Activated effector memory CD4-positive, alpha-beta T cell treated with Interleukin-2 at 50 U/mL for 16 hours (primary cell): ENCODE measurements at regions not wholly inside any gene's neighbourhood (a gene's known extent, or its start where the extent isn't known, plus 50 kb on each side); places are given as distances from the start of the nearest gene placed in this dataset.
"Not testable (repeated sequence)": the region's sequence is repeated elsewhere in the genome, so short reads cannot be mapped to it uniquely, and the experiment has no call there.

Experiments used
- DNase-seq: peaks from one replicate; pipeline ENCODE4 v3.0.0-alpha.2; 2020

DNA sequence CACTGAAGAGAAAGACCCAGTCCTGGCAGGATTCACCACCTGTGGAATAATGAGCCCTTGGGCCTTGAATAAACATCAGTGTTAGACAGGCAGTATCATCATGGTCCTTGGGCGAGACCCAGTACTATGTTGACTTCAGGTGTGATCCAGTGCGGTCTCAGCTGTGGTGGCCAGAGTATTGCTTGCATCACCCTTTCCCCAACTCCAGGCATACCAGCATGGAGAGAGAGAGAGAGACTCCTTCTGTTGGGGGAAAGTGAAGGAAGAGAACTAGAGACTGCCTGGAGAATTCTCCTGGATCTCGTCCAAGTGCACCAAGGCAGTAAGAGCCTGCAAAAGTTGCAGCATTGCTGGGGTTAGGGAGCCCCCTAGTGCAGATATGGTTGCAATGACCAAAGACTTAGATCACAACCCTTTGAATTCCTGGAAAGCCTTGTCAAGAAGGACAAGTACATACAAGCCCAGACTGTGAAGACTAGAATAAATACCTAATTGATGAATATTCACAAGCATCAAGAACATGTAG is 61.1 kb upstream of the VAMP7 start:
- DNase-seq, result peak; percentile 16

- no peak for DNase-seq
These were observed 61.6 kb upstream of the VAMP7 start for GRCh38 chrX:155819525-155819924.

DNA sequence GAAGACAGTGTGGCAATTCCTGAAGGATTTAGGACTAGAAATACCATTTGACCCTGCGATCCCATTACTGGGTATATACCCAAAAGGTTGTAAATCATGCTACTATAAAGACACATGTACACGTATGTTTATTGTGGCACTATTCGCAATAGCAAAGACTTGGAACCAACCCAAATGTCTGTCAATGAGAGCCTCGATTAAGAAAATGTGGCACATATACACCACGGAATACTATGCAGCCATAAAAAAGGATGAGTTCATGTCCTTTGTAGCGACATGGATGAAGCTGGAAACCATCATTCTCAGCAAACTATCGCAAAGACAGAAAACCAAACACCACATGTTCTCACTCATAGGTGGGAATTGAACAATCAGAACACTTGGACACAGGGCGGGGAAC is 66.8 kb upstream of the VAMP7 start:
- DNase-seq, result not testable (repeated sequence)

DNA sequence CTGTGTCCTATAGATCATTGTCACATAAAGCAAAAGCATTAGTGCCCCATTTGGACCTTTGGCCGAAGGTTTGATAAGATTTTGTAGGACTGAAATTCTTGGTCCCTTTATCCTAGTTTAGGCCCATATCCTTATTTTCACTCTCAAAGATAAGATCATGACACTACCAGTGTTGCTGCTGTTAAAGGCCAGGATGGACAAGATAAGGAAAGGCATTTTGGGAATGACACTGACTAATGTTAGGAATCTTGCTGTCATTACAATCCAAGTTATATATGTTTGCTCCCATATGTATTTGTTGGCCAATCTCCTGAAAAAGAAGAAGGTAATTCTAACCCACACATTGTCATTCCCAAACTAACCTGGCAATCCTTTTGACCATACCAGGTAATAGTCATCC is 101.3 kb upstream of the VAMP7 start:
- DNase-seq, result no peak

- no peak for DNase-seq
These were observed 102.1 kb upstream of the VAMP7 start for GRCh38 chrX:155778844-155779553.

- DNase-seq, result no peak
These were observed 106.8 kb upstream of the VAMP7 start for GRCh38 chrX:155774387-155774786.

GRCh38 chrX:155767876-155768769 is 113.0 kb upstream of the VAMP7 start:
- no peak for DNase-seq

DNA sequence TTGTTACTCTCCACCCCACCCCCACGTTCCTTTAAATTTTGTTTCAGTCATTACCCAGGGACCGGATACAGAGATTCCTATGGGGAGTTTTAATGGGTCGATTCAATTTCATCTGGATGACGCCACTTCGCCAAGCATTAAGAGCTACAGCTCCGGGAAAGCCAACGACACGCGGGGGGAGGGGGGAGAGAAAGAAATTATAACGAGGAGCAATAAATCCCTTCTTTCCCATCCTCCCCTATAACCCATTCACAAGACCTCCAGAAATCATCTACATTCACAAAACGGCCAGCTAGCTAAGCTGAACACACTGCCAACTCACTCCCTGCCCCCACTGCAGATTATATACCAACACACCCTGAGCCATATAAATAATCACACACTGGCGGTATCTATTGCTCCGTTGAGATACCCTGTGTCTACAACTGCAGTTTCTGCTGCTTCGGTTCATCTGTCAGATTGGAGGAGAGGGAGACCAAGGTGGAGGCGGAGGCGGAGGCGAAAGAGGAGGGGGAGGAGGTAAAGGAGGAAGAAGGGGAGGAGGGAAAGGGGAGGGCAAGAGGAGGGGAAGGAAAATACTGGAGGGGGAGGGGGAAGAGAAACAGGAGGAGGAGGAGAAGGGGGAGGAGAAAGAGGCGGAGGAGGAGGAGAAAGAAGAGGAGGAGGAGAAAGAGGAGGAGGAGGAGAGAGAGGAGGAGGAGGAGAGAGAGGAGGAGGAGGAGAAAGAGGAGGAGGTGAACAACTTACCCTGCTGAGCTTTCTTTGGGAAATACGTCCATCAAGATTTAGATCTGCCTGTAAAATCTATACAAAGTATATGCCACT is 113.9 kb upstream of the VAMP7 start:
- DNase-seq, result no peak

DNA sequence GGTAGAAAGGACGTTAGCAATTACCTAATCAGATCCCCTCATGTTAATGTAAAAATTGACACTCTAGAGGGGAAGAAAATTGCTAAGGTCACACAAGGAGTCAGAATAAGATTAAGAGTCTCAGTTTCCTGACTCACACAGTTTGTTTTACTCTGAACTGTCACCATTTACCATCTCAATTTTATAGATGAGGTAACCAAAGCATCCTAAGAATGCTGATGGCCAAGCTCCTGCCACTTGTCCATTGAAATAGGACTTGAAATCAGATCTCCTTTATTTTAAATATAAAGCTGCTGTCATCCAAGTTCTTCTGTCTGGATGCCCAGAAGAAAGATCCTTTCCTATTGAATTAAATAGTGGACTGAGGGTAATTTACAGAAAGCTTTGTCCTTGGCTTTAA is 114.8 kb upstream of the VAMP7 start:
- no peak for DNase-seq

DNA sequence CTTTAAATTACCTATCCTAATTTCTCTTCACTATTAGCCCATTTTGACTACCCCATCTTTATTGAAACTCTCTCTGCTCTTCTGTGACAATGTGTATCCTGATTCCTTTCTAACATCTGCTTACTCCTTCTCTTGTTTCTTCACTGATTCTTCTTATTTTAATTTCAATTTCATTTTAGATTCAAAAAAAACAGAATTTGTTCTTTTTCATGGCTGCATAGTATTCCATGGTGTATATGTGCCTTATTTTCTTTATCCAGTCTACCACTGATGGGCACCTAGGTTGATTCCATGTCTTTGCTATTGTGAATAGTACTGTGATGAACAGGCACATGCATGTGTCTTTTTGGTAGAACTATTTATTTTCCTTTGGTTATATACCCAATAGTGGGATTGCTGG is 120.0 kb upstream of the VAMP7 start:
- no peak for DNase-seq

DNA sequence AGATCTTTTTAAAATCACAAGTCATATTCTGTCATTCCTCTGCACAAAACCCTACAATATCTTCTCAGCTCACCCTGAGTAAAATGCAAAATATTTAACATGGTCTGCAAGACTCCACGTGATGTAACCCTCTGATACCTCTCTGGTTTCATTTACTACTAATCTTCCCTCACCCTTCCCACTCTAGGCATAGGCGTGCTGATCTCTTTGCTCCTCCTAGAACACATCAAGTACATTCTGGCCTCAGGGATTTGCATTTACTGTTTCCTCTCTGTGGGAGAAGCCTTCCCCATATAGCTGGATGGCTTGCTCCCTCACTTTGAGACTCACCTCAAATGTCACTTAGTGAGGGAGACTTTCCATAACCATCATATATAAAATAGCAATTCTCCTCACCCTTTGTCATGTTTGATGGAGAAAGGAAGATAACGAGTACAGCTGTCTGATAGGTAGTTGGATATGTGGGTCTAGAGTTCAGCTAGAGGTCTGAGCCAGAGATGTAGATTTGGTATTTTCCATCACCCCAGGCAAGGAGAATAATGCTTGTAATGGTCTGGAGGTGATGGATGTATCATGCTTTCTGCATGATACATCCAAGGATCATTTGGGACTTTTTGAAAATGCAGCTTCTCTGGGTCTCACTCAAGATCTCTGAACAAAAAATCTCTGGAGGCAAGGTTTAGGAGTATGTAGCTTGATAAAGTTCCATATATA is 123.9 kb upstream of the VAMP7 start:
- no peak for DNase-seq

DNA sequence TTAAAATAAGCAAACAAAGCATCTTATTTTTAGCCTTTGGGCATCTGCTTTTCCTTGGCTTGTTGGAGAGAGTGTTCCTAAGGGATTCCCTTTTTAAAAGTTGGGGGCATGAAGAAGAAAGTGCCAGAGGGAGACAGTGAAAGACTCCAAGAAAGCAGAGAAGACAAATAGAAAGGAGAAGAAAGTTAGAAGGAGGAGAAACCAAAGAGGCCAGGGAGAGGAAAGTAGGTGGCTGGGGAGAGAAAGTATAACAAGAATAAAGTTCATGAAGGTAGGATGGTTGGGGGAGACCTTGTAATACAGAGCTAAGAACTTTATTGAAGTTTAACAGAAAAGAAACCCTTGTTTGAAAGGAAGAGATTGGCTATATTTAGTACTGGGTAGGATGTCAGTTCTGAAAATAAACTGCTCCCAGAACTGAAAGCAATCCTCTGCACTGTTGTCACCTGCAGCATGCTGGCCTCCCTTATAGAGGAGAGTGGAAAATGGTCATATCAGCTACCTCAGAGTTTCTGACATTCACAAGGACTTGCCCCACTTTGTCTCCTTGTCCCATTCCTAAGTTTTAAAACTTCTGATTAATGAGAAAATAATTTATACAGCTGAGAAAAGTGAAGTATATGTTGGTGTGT is 125.3 kb upstream of the VAMP7 start:
- no peak for DNase-seq

DNA sequence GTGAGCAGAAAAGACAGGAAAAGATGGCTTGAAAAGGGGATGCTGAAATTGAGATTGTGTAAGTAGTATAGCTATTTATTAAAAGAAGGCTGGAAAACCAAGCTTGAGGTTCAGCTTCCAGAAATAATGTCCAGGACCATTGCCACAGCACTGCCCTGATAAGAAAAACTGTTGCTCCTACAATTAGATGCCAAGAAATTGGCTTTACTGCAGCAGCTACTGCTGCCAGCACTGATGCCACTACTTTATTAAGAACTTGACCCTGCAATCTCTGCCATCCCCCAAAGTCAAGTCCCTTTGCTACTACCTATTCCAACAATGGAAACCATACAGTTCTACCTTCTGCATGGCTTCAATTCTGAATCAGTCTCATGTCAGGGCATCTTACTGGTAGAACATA is 130.0 kb upstream of the VAMP7 start:
- DNase-seq, result no peak

DNA sequence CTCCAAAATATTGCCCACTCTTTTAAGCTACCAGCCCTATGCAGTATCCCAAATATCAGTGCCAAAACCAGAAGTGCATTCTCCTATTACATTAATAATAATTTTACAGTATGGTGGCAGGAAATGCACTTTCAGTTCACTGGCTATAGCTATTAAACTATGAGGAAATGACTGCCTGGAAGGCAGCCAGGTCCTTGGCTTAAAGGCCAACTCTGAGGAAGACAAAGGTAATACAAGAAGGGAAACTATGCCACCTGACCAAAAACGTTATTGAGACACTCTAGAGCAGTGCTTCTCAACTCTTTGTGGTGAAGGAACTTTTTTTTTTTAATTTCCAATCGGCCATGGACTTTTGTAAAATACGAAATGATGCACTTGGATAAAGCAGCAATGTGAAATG is 133.6 kb upstream of the VAMP7 start:
- DNase-seq, result no peak

DNA sequence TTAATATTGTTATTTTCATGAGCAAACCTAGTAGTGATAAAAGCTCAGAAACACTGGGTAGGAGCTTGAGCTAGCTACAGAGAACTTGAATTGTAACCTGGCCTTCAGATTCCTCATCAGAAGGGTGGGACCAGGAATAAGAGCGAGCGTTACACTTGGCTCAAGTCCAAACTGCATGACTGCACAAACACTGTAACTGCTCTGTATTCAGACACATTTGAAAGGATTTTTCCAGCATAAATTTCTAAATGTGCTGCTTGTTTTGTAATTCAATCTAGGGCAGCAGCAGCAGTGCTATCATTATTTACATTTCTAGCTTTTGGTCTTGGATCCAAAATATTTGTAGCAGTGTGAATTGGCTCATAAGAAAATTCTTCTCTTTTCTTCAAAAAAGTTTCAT is 133.0 kb upstream of the TMLHE start:
- no peak for DNase-seq

DNA sequence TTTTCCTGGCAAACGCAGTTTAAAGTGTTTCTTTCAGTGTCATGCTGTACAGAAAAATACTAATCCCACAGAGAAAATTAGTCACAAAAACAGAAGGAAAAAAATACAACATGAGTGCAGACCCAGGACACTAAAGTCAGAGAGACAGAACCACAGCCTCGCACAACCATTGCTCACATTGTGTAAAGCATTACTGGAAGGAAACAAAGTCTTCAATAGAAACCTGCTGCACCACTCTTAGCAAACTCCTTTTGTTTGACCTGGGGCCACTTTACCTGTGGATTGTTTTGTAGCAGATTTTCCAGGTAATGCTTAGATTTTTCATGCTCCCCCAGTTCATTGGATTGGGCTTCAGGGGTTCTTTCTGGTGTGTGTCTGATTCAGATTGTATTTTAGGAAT is 131.8 kb upstream of the TMLHE start:
- DNase-seq, result no peak

GRCh38 chrX:155728335-155728734 is 115.6 kb upstream of the TMLHE start:
- DNase-seq, result not testable (repeated sequence)

DNA sequence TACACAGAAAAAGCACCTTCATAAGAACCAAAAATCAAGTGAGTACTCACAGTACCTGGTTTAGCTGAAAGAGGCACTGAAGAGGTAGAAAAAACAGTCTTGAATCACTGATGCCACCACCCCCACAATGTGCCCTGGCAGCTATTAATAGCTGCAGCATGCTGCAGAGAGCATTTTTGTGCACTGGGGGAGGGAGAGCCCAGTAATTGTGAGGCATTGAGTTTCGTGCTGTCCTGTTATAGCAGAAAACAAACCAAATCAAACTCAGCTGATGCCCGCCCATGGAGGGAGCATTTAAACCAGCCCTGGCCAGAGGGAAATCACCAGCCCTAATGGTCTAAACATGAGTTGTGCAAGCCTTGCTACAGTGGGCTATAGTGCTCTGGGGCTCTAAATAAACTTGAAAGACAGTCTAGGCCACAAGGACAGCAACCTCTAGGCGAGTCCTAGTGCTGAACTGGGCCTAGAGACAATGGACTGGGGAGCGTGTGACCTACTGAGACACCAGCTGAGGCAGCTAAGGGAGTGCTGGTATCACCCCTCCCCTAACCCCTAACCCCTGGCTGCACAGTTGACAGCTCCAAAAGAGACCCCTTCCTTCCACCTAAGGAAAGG is 106.3 kb upstream of the TMLHE start:
- DNase-seq, result no peak

DNA sequence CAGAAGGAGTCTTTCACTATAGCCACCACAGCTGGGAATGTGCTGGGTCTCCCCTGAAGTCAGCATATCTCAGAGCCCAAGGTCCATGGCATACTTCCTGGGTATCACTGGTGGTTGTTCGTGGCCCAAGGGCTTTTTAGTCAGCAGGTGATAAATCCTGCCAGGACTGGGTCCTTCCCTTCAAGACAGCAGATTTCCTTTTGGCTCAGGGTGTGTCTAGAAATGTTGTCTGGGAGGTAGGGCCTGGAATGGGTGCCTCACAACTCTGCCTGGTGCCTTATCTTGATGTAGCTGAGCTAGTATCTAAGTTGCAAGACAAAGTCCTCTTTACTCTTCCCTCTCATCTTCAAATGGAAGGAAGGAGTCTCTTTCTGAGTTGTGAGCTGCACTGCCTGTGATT is 102.4 kb upstream of the TMLHE start:
- DNase-seq, result no peak

DNA sequence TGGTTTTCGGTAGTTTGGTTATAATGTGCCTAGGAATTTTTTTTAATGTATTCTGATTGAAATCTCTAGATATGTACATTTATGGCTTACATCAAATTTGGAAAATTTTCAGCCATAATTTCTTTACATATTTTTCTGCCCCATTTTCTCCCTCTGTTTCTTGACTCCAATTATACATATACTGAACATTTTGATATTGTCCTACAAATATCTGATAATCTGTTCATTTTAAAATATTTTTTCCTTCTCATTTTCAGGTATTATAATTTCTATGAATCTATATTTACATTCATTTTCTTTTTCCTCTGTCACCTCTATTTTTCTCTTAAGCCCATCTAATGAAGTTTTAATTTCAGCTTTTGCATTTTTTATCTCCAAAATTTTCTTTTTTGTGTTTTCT is 82.7 kb upstream of the TMLHE start:
- no peak for DNase-seq

GRCh38 chrX:155694649-155695048 is 81.9 kb upstream of the TMLHE start:
- DNase-seq, result no peak

DNA sequence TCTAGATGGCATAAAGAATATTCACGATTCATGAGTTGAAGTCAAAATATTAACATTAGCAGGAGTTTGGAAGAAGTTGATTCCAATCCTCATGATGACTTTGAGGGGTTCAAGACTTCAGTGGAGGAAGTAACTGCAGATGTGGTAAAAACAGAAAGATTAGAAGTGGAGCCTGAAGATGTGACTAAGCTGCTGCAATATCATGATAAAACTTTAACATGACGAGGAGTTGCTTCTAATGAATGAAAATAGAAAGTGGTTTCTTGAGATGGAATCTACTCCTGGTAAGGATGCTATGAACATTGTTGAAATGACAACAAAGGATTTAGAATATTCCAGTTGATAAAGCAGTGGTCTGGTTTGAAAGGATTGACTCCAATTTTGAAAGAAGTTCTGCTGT is 70.1 kb upstream of the TMLHE start:
- no peak for DNase-seq
